ENCODE measurements at regions not wholly inside any gene's neighbourhood (a gene's known extent, or its start where the extent isn't known, plus 50 kb on each side); places are given as distances from the start of the nearest gene placed in this dataset.

GRCh38 chr3:6110451-6110850 is 750.5 kb upstream of the GRM7 start:
- Mint-ChIP-seq H3K4me1 (no peaks in the 10 kb centered on the region), H3K9me3 (peaks cover 3% of the 10 kb centered on the region)

GRCh38 chr3:6112546-6112945 is 748.4 kb upstream of the GRM7 start:
- TF ChIP-seq CTCF (IDR thresholded peaks at IDR 0.05) = no peak
- no peak overlapping the region for H3K4me3 Mint-ChIP-seq
- DNase-seq = no peak
- H3K36me3 Mint-ChIP-seq (ENCODE audit: low read depth) = no peaks in the 10 kb centered on the region
- no peaks in the 10 kb centered on the region for H3K27me3 Mint-ChIP-seq (ENCODE audit: low read depth, poor library complexity)
- no peak overlapping the region for H3K27ac Mint-ChIP-seq
- H3K9me3 Mint-ChIP-seq = no peaks in the 10 kb centered on the region
- H3K4me1 Mint-ChIP-seq = no peaks in the 10 kb centered on the region

More at GRCh38 chr3:6110451-6110850, 750.5 kb upstream of the GRM7 start:
- DNase-seq = no peak
- Mint-ChIP-seq H3K27me3 (ENCODE audit: low read depth, poor library complexity) (no peaks in the 10 kb centered on the region), H3K27ac (no peak overlapping the region), H3K4me3 (no peak overlapping the region), H3K36me3 (ENCODE audit: low read depth) (no peaks in the 10 kb centered on the region)
- TF ChIP-seq CTCF (IDR thresholded peaks at IDR 0.05) = no peak

GRCh38 chr3:6113338-6113737 is 747.6 kb upstream of the GRM7 start:
- no peaks in the 10 kb centered on the region for H3K4me1 Mint-ChIP-seq
- no peaks in the 10 kb centered on the region for H3K36me3 Mint-ChIP-seq (ENCODE audit: low read depth)
- DNase-seq = no peak
- no peak for TF ChIP-seq CTCF (IDR thresholded peaks at IDR 0.05)
- no peaks in the 10 kb centered on the region for H3K27me3 Mint-ChIP-seq (ENCODE audit: low read depth, poor library complexity)
- no peak overlapping the region for H3K4me3 Mint-ChIP-seq
- no peaks in the 10 kb centered on the region for H3K9me3 Mint-ChIP-seq
- no peak overlapping the region for H3K27ac Mint-ChIP-seq

GRCh38 chr3:6119367-6119766 is 741.5 kb upstream of the GRM7 start:
- no peaks in the 10 kb centered on the region for H3K36me3 Mint-ChIP-seq (ENCODE audit: low read depth)

GRCh38 chr3:6120786-6121185 is 740.1 kb upstream of the GRM7 start:
- Mint-ChIP-seq H3K9me3 (no peaks in the 10 kb centered on the region), H3K4me3 (no peak overlapping the region), H3K27ac (no peak overlapping the region), H3K27me3 (ENCODE audit: low read depth, poor library complexity) (no peaks in the 10 kb centered on the region), H3K4me1 (peaks cover 10% of the 10 kb centered on the region), H3K36me3 (ENCODE audit: low read depth) (no peaks in the 10 kb centered on the region)
- no peak for TF ChIP-seq CTCF (IDR thresholded peaks at IDR 0.05)
- no peak for DNase-seq

More at GRCh38 chr3:6119367-6119766, 741.5 kb upstream of the GRM7 start:
- no peak overlapping the region for H3K27ac Mint-ChIP-seq
- H3K4me1 Mint-ChIP-seq = peaks cover 5% of the 10 kb centered on the region
- no peak for DNase-seq
- TF ChIP-seq CTCF (IDR thresholded peaks at IDR 0.05) = no peak
- H3K4me3 Mint-ChIP-seq = no peak overlapping the region
- H3K27me3 Mint-ChIP-seq (ENCODE audit: low read depth, poor library complexity) = no peaks in the 10 kb centered on the region
- H3K9me3 Mint-ChIP-seq = no peaks in the 10 kb centered on the region

GRCh38 chr3:6124875-6125274 is 736.0 kb upstream of the GRM7 start:
- no peak overlapping the region for H3K4me3 Mint-ChIP-seq
- no peak for TF ChIP-seq CTCF (IDR thresholded peaks at IDR 0.05)
- H3K9me3 Mint-ChIP-seq = peaks cover 4% of the 10 kb centered on the region
- DNase-seq = no peak
- H3K4me1 Mint-ChIP-seq = peaks cover 10% of the 10 kb centered on the region
- H3K36me3 Mint-ChIP-seq (ENCODE audit: low read depth) = no peaks in the 10 kb centered on the region
- H3K27ac Mint-ChIP-seq = no peak overlapping the region
- H3K27me3 Mint-ChIP-seq (ENCODE audit: low read depth, poor library complexity) = no peaks in the 10 kb centered on the region

All from nephron progenitor cell (in vitro differentiated cells).